ENCODE measurements at regions not wholly inside any gene's neighbourhood (a gene's known extent, or its start where the extent isn't known, plus 50 kb on each side); places are given as distances from the start of the nearest gene placed in this dataset.

- TF ChIP-seq EP300 (IDR thresholded peaks at IDR 0.05) (no peak), POLR2A (IDR thresholded peaks at IDR 0.05) (no peak), POLR2AphosphoS5 (IDR thresholded peaks at IDR 0.05) (no peak)
- TF ChIP-seq, protein P1, sequence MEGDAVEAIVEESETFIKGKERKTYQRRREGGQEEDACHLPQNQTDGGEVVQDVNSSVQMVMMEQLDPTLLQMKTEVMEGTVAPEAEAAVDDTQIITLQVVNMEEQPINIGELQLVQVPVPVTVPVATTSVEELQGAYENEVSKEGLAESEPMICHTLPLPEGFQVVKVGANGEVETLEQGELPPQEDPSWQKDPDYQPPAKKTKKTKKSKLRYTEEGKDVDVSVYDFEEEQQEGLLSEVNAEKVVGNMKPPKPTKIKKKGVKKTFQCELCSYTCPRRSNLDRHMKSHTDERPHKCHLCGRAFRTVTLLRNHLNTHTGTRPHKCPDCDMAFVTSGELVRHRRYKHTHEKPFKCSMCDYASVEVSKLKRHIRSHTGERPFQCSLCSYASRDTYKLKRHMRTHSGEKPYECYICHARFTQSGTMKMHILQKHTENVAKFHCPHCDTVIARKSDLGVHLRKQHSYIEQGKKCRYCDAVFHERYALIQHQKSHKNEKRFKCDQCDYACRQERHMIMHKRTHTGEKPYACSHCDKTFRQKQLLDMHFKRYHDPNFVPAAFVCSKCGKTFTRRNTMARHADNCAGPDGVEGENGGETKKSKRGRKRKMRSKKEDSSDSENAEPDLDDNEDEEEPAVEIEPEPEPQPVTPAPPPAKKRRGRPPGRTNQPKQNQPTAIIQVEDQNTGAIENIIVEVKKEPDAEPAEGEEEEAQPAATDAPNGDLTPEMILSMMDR (IDR thresholded peaks at IDR 0.05), result no peak
These were observed 1062.9 kb upstream of the CADM2 start for GRCh38 chr3:83895892-83896291.

Data from suprapubic skin (tissue), 4 donors.